SK-N-SH treated with all-trans-retinoic acid at 6 μM for 48 hours (cell line): ENCODE measurements at regions not wholly inside any gene's neighbourhood (a gene's known extent, or its start where the extent isn't known, plus 50 kb on each side); places are given as distances from the start of the nearest gene placed in this dataset.

ENCODE experiments used
- ATAC-seq: fragments of 200-7000 bp; cut with Tn5 transposase; 3 replicates; pipeline ENCODE4 v1.9.1; 2020; ENCODE audit warnings: mild to moderate bottlenecking, moderate library complexity
- ARNTL ChIP-seq: fragments of 450-650 bp; formaldehyde crosslinking; IDR thresholded peaks from 2 replicates; pipeline ENCODE4 v1.5.0; 2020; ENCODE audit warnings: low read depth, mild to moderate bottlenecking, moderate library complexity, borderline replicate concordance
- BACH2 ChIP-seq: fragments of 250-450 bp; sonication (Bioruptor Pico); IDR thresholded peaks from 2 replicates; pipeline ENCODE4 v1.9.0; 2021; ENCODE audit warnings: mild to moderate bottlenecking, borderline replicate concordance
- CREB5 ChIP-seq: fragments of 250-450 bp; sonication (Bioruptor Pico); IDR thresholded peaks from 2 replicates; pipeline ENCODE4 v1.5.1; 2020; ENCODE audit warnings: low read depth, mild to moderate bottlenecking, moderate library complexity
- CSDC2 ChIP-seq: fragments of 250-450 bp; sonication (Bioruptor Pico); IDR thresholded peaks from 2 replicates; pipeline ENCODE4 v1.5.0; 2020; ENCODE audit warnings: mild to moderate bottlenecking, moderate library complexity
- ESRRG ChIP-seq: fragments of 250-450 bp; sonication (Bioruptor Pico); IDR thresholded peaks from 2 replicates; pipeline ENCODE4 v1.6.1; 2021; ENCODE audit warnings: mild to moderate bottlenecking
- ISL1 ChIP-seq: fragments of 250-450 bp; sonication (Bioruptor Pico); IDR thresholded peaks from 2 replicates; pipeline ENCODE4 v2.1.2; 2022; ENCODE audit warnings: mild to moderate bottlenecking, moderate library complexity
- OSR1 ChIP-seq: fragments of 250-450 bp; sonication (Bioruptor Pico); IDR thresholded peaks from 2 replicates; pipeline ENCODE4 v1.8.0; 2022; ENCODE audit warnings: moderate library complexity, mild to moderate bottlenecking, inconsistent platforms
- PPARA ChIP-seq: fragments of 250-450 bp; sonication (Bioruptor Pico); IDR thresholded peaks from 2 replicates; pipeline ENCODE4 v1.5.0; 2020; ENCODE audit warnings: mild to moderate bottlenecking, borderline replicate concordance
- SNAI2 ChIP-seq: fragments of 250-450 bp; sonication (Bioruptor Pico); IDR thresholded peaks from 2 replicates; pipeline ENCODE4 v1.5.0; 2020; ENCODE audit warnings: mild to moderate bottlenecking, moderate library complexity
- TCF4 ChIP-seq: fragments of 250-450 bp; sonication (Bioruptor Pico); IDR thresholded peaks from 2 replicates; pipeline ENCODE4 v1.8.0; 2021; ENCODE audit warnings: mild to moderate bottlenecking, moderate library complexity, borderline replicate concordance
- TOX ChIP-seq: fragments of 250-450 bp; sonication (Bioruptor Pico); IDR thresholded peaks from 2 replicates; pipeline ENCODE4 v1.8.0; 2021; ENCODE audit warnings: mild to moderate bottlenecking, moderate library complexity, borderline replicate concordance
- ZC3H10 ChIP-seq: fragments of 250-450 bp; sonication (Bioruptor Pico); IDR thresholded peaks from 2 replicates; pipeline ENCODE4 v1.5.1; 2021; ENCODE audit warnings: mild to moderate bottlenecking, moderate library complexity
- ZFP30 ChIP-seq: fragments of 450-650 bp; formaldehyde crosslinking; IDR thresholded peaks from 2 replicates; pipeline ENCODE4 v1.5.0; 2022; ENCODE audit warnings: mild to moderate bottlenecking, moderate library complexity
- ZNF565 ChIP-seq: fragments of 450-650 bp; formaldehyde crosslinking; conservative IDR thresholded peaks from 2 replicates; pipeline ENCODE4 v1.5.0; 2020; ENCODE audit warnings: low read depth, mild to moderate bottlenecking, moderate library complexity
- ZNF8 ChIP-seq: fragments of 450-650 bp; formaldehyde crosslinking; IDR thresholded peaks from 2 replicates; pipeline ENCODE4 v1.5.0; 2020; ENCODE audit warnings: mild to moderate bottlenecking, moderate library complexity
- TF ChIP-seq, protein P1 (sequence below): fragments of 250-450 bp; sonication (Bioruptor Pico); IDR thresholded peaks from 2 replicates; pipeline ENCODE4 v1.8.0; 2020; ENCODE audit warnings: mild to moderate bottlenecking, moderate library complexity, borderline replicate concordance
- TF ChIP-seq, protein P2 (sequence below): fragments of 250-450 bp; sonication (Bioruptor Pico); IDR thresholded peaks from 2 replicates; pipeline ENCODE4 v1.5.0; 2020; ENCODE audit warnings: mild to moderate bottlenecking, moderate library complexity
- TF ChIP-seq, protein P3 (sequence below): fragments of 250-450 bp; sonication (Bioruptor Pico); IDR thresholded peaks from 2 replicates; pipeline ENCODE4 v1.8.0; 2021; ENCODE audit warnings: low read depth, mild to moderate bottlenecking, moderate library complexity, borderline replicate concordance

GRCh38 chr7:21317966-21318915, 109.6 kb upstream of the SP4 start (continued):
- TF ChIP-seq, protein P1, sequence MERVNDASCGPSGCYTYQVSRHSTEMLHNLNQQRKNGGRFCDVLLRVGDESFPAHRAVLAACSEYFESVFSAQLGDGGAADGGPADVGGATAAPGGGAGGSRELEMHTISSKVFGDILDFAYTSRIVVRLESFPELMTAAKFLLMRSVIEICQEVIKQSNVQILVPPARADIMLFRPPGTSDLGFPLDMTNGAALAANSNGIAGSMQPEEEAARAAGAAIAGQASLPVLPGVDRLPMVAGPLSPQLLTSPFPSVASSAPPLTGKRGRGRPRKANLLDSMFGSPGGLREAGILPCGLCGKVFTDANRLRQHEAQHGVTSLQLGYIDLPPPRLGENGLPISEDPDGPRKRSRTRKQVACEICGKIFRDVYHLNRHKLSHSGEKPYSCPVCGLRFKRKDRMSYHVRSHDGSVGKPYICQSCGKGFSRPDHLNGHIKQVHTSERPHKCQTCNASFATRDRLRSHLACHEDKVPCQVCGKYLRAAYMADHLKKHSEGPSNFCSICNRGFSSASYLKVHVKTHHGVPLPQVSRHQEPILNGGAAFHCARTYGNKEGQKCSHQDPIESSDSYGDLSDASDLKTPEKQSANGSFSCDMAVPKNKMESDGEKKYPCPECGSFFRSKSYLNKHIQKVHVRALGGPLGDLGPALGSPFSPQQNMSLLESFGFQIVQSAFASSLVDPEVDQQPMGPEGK (CRISPR knock-in tag): no peak

GRCh38 chr7:21318916-21319270, 109.0 kb upstream of the SP4 start:
- TF ChIP-seq CREB5: no peak
- no peak for TF ChIP-seq ZNF565 (CRISPR knock-in tag)
- TF ChIP-seq, protein P1 (CRISPR knock-in tag): no peak
- TF ChIP-seq ZNF8 (CRISPR knock-in tag): no peak
- TF ChIP-seq ARNTL (CRISPR knock-in tag): no peak
- no peak for TF ChIP-seq ESRRG (CRISPR knock-in tag)
- TF ChIP-seq PPARA (CRISPR knock-in tag): no peak
- TF ChIP-seq, protein P2, sequence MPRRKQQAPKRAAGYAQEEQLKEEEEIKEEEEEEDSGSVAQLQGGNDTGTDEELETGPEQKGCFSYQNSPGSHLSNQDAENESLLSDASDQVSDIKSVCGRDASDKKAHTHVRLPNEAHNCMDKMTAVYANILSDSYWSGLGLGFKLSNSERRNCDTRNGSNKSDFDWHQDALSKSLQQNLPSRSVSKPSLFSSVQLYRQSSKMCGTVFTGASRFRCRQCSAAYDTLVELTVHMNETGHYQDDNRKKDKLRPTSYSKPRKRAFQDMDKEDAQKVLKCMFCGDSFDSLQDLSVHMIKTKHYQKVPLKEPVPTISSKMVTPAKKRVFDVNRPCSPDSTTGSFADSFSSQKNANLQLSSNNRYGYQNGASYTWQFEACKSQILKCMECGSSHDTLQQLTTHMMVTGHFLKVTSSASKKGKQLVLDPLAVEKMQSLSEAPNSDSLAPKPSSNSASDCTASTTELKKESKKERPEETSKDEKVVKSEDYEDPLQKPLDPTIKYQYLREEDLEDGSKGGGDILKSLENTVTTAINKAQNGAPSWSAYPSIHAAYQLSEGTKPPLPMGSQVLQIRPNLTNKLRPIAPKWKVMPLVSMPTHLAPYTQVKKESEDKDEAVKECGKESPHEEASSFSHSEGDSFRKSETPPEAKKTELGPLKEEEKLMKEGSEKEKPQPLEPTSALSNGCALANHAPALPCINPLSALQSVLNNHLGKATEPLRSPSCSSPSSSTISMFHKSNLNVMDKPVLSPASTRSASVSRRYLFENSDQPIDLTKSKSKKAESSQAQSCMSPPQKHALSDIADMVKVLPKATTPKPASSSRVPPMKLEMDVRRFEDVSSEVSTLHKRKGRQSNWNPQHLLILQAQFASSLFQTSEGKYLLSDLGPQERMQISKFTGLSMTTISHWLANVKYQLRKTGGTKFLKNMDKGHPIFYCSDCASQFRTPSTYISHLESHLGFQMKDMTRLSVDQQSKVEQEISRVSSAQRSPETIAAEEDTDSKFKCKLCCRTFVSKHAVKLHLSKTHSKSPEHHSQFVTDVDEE: no peak
- no peak for TF ChIP-seq ZFP30 (CRISPR knock-in tag)
- no peak for TF ChIP-seq ISL1
- TF ChIP-seq TOX (CRISPR knock-in tag): no peak
- no peak for TF ChIP-seq ZC3H10 (CRISPR knock-in tag)
- TF ChIP-seq TCF4 (CRISPR knock-in tag): no peak
- no peak for ATAC-seq

DNA sequence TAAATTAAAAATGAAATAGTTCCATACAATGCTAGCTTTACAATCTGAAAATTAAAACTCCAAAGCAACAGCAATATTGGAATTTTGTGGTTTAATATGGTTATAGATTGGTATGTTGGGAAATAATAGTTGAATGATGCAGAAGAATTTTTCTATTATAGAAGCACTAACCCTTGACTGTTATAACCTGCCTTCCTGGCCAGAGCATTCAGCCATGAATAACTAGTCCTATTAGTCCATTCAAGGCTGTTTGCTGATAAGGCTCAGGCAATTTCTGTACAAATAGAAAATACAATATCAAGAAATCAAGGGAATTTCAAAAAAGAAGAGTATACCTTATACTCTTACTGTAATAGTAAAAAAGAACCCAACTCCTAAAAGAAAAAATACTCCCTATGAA, 101.6 kb upstream of the SP4 start:
- ATAC-seq: no peak
- TF ChIP-seq BACH2 (CRISPR knock-in tag): no peak
- TF ChIP-seq OSR1 (CRISPR knock-in tag): no peak
- TF ChIP-seq, protein P1 (CRISPR knock-in tag): no peak
- no peak for TF ChIP-seq TCF4 (CRISPR knock-in tag)
- no peak for TF ChIP-seq ZNF8 (CRISPR knock-in tag)
- TF ChIP-seq CSDC2 (CRISPR knock-in tag): no peak
- TF ChIP-seq, protein P3, sequence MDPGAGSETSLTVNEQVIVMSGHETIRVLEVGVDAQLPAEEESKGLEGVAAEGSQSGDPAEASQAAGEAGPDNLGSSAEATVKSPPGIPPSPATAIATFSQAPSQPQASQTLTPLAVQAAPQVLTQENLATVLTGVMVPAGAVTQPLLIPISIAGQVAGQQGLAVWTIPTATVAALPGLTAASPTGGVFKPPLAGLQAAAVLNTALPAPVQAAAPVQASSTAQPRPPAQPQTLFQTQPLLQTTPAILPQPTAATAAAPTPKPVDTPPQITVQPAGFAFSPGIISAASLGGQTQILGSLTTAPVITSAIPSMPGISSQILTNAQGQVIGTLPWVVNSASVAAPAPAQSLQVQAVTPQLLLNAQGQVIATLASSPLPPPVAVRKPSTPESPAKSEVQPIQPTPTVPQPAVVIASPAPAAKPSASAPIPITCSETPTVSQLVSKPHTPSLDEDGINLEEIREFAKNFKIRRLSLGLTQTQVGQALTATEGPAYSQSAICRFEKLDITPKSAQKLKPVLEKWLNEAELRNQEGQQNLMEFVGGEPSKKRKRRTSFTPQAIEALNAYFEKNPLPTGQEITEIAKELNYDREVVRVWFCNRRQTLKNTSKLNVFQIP: no peak
- TF ChIP-seq SNAI2 (CRISPR knock-in tag): no peak
